Activated CD8-positive, alpha-beta T cell treated with anti-CD3 and anti-CD28 coated beads, Interleukin-2, amount 10 ng/mL, durations not matched to agents 7 days and 5 days (primary cell): ENCODE measurements at regions not wholly inside any gene's neighbourhood (a gene's known extent, or its start where the extent isn't known, plus 50 kb on each side); places are given as distances from the start of the nearest gene placed in this dataset.

ENCODE experiments used
- ATAC-seq: fragments of 150-1000 bp; cut with Tn5 transposase; one replicate; pipeline ENCODE4 v1.10.0; 2021; ENCODE audit warnings: moderate library complexity
- CTCF ChIA-PET: fragments of 350-600 bp; sonication (Branson Sonifier 250); formaldehyde crosslinking; loops from one replicate; lab custom pipeline; 2021; ENCODE audit warnings: antibody characterized with exemption; lab: Charles Lee
- POLR2A ChIA-PET: fragments of 350-600 bp; sonication (Branson Sonifier 250); formaldehyde crosslinking; loops from one replicate; lab custom pipeline; 2021; ENCODE audit warnings: antibody characterized with exemption; lab: Charles Lee
- DNase-seq: peaks from one replicate; pipeline ENCODE4 v3.0.0-alpha.2; 2020
- H3K27ac Mint-ChIP-seq: one replicate; pipeline ENCODE4 v1.8.0; 2021; ENCODE audit warnings: mild to moderate bottlenecking, mixed read lengths
- H3K27me3 Mint-ChIP-seq: one replicate; pipeline ENCODE4 v1.8.0; 2021; ENCODE audit warnings: low read depth, mixed read lengths
- H3K36me3 Mint-ChIP-seq: one replicate; pipeline ENCODE4 v1.8.0; 2021; ENCODE audit warnings: low read depth, mixed read lengths
- H3K4me1 Mint-ChIP-seq: one replicate; pipeline ENCODE4 v1.8.0; 2021; ENCODE audit warnings: low read depth, mixed read lengths
- H3K4me3 Mint-ChIP-seq: one replicate; pipeline ENCODE4 v1.8.0; 2021; ENCODE audit warnings: mild to moderate bottlenecking, mixed read lengths
- H3K9me3 Mint-ChIP-seq: one replicate; pipeline ENCODE4 v1.8.0; 2022; ENCODE audit warnings: mixed read lengths; ENCODE audit not compliant: insufficient read depth

DNA sequence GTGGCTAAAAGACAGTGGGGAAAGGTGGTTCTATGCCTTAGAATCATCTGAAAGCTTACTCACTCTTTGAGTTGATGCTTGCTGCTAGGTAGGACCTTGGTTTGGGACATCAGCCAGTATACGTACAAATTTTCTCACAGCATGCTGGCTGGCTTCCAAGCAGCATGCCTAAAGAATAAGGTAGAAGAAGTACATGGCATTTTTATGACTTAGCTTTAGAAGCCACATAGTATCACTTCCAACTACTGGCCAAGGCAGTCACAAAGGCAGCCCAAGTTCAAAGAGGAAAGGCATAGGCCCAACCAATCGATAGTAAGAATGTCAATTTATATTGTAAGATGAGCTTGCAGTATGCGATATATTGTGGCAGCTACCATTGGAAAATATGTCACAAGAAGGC, 284.2 kb upstream of the CAND1 start:
- Mint-ChIP-seq H3K36me3 (no peaks in the 10 kb centered on the region), H3K27ac (no peak overlapping the region), H3K4me1 (no peaks in the 10 kb centered on the region), H3K9me3 (no peaks in the 10 kb centered on the region), H3K27me3 (peaks cover 6% of the 10 kb centered on the region), H3K4me3 (no peak overlapping the region)
- CTCF ChIA-PET: no interaction called here
- no peak for DNase-seq
- POLR2A ChIA-PET: no interaction called here
- ATAC-seq: no peak

DNA sequence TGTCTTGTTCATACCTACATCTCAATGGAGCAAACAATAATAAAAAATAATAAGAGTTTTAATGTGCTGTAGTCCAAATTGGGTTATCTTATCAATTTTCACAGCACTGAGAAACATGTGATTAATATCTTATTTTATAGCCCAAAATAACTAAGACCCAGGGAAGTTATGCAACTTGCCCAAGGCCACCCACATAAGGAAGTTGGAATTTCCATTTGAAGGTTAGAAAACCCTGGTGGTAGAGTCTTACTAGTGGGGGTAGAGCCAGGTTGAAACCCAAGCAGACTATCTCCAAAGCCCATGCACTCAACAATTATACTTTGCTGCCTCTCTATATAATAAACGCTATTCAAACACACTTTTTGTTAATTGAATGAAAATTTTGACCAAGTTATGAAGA, 270.0 kb upstream of the CAND1 start:
- DNase-seq (no peak), ATAC-seq (no peak)
- no peaks in the 10 kb centered on the region for H3K4me1 Mint-ChIP-seq
- H3K4me3 Mint-ChIP-seq: no peak overlapping the region
- ChIA-PET POLR2A (no interaction called here), CTCF (no interaction called here)
- H3K9me3 Mint-ChIP-seq: no peaks in the 10 kb centered on the region
- H3K27me3 Mint-ChIP-seq: peaks cover 13% of the 10 kb centered on the region
- no peaks in the 10 kb centered on the region for H3K36me3 Mint-ChIP-seq
- H3K27ac Mint-ChIP-seq: no peak overlapping the region

DNA sequence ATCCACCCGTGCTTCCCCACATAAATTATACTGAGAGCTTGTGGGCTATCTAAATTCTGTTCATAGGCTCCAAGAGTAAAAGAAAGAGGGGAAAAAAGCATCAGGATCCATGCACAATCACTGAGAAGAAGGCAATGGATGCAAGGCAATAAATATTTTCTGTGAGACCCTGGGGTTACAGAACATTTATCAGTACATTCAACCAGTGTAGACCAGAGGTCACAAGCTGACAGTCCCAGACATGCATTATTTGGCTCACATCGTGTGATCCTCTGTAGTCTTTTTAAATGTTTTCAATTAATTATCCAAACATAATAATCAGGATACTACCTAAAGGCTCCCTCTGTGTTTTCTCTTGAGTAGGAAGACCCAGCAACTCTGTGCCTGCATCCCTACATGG, 267.9 kb upstream of the CAND1 start:
- Mint-ChIP-seq H3K4me3 (no peak overlapping the region), H3K9me3 (no peaks in the 10 kb centered on the region), H3K27me3 (peaks cover 13% of the 10 kb centered on the region), H3K36me3 (no peaks in the 10 kb centered on the region), H3K4me1 (no peaks in the 10 kb centered on the region), H3K27ac (no peak overlapping the region)
- DNase-seq (no peak), ATAC-seq (no peak)
- CTCF ChIA-PET: no interaction called here
- POLR2A ChIA-PET: no interaction called here

DNA sequence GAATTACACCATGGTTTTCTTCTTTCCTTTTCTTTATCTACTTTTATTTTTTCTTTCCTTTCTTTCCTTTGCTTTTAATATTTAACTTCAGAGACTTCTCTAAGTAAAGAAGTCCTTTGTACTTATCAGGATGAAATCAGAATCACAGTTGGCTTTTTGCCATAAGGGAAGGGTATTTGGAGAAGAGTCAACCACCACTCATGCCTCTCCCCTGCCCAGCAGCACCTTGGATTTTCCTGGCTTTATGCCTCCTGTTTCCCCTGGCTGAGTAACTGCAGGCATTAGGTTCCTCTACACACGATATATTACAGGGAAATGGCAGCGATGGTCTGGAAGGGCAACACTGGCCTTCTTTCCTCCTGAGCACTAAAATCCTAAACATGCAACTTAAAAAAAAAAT, 266.4 kb upstream of the CAND1 start:
- ATAC-seq: no peak
- peaks cover 13% of the 10 kb centered on the region for H3K27me3 Mint-ChIP-seq
- H3K4me3 Mint-ChIP-seq: no peak overlapping the region
- CTCF ChIA-PET: no interaction called here
- no peaks in the 10 kb centered on the region for H3K36me3 Mint-ChIP-seq
- H3K27ac Mint-ChIP-seq: no peak overlapping the region
- H3K4me1 Mint-ChIP-seq: no peaks in the 10 kb centered on the region
- H3K9me3 Mint-ChIP-seq: no peaks in the 10 kb centered on the region
- POLR2A ChIA-PET: no interaction called here
- DNase-seq: no peak

DNA sequence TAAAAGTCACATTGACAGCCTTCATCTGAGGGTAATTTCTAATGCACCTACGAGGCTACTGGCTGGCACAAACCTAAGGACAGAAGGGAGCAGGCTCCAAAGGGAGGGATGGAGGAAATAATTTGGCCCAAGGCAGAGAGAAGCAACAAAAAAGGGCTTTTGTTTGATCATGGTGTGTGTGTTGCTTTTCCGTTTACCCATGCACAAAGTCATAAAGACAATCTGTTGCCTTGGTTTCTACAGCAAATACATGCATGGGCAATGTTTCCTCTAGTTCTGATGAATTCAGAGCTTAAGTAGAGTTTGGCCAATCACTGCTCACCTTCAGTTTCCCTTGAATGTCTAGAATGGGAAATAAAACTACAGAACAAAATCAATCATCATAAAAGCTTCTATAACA, 262.5 kb upstream of the CAND1 start:
- Mint-ChIP-seq H3K9me3 (no peaks in the 10 kb centered on the region), H3K27ac (no peak overlapping the region), H3K4me1 (no peaks in the 10 kb centered on the region), H3K27me3 (peaks cover 2% of the 10 kb centered on the region), H3K4me3 (no peak overlapping the region), H3K36me3 (no peaks in the 10 kb centered on the region)
- ChIA-PET CTCF (no interaction called here), POLR2A (no interaction called here)
- no peak for DNase-seq
- ATAC-seq: no peak

DNA sequence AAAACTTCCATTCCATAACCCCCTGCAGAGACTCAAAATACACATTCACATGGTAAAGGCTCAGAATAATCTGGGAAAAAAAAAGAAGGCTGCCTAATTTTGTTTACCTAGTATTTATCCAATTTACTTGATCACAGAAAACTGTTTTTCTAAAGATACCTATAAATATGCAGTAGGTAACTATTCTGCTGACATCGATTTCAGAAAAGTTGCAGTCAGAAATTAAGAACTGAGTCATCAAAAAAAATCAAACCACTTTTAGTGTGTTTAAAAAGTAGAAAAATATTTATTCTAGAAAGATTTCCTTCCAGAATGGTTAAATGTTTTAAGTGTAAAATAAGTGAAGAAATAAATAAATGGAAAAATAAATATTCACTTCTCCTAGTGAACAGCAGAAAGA, 254.5 kb upstream of the CAND1 start:
- no peaks in the 10 kb centered on the region for H3K4me1 Mint-ChIP-seq

DNA sequence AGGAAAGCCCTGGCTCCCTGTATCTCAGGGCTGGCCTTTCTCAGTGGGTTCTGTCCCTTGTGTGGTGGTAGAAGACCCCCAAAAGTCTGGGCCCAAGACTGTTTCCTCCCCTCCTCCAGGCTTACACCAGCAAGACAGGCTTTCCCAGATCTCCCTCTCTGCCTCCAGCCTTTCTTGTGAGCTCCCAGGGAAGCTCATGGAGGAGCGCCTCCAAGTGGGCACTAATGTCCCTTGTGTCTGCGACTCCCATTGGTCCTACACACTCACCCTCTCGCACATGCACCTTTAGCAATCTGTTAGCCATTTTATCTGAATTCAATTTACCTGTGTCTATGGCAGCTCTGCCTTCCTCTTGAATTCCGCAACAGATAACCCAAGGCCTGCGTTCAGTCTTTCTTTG, 251.1 kb upstream of the CAND1 start:
- ATAC-seq (no peak), DNase-seq (no peak)
- H3K27me3 Mint-ChIP-seq: no peaks in the 10 kb centered on the region
- ChIA-PET POLR2A (no interaction called here), CTCF (no interaction called here)
- H3K36me3 Mint-ChIP-seq: no peaks in the 10 kb centered on the region
- no peaks in the 10 kb centered on the region for H3K9me3 Mint-ChIP-seq
- H3K4me3 Mint-ChIP-seq: no peak overlapping the region
- H3K4me1 Mint-ChIP-seq: no peaks in the 10 kb centered on the region
- H3K27ac Mint-ChIP-seq: no peak overlapping the region

More for the DNA sequence above, 254.5 kb upstream of the CAND1 start:
- H3K36me3 Mint-ChIP-seq: no peaks in the 10 kb centered on the region
- ATAC-seq: no peak
- ChIA-PET POLR2A (no interaction called here), CTCF (no interaction called here)
- no peak for DNase-seq
- H3K9me3 Mint-ChIP-seq: no peaks in the 10 kb centered on the region
- no peak overlapping the region for H3K27ac Mint-ChIP-seq
- H3K27me3 Mint-ChIP-seq: no peaks in the 10 kb centered on the region
- H3K4me3 Mint-ChIP-seq: no peak overlapping the region

DNA sequence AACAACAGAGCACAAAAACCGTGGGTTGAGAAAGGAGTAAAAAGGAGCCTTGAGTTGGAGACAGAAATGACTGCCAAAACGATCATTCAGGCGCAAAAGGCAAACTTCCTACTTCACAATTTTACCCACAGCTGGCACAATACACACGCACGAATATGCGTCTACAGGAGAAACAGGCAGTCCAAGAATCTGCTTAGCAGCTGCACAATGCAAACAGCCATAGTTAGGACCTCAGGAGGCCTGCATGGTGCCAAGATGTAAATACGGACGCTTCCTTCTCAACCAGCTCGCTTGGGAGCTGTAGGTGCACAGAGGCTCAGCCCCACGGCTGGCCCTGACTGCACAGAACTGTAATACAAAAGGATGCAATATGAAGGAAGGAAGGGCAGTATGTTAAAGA, 250.1 kb upstream of the CAND1 start:
- no peaks in the 10 kb centered on the region for H3K4me1 Mint-ChIP-seq
- CTCF ChIA-PET: no interaction called here
- DNase-seq (no peak), ATAC-seq (no peak)
- H3K27ac Mint-ChIP-seq: no peak overlapping the region
- H3K36me3 Mint-ChIP-seq: no peaks in the 10 kb centered on the region
- no peaks in the 10 kb centered on the region for H3K9me3 Mint-ChIP-seq
- POLR2A ChIA-PET: interaction anchor here (0.7 kb wide), 1 partner anchor 132 kb away, joined by 3 read pairs; no protein-coding TSS in a partner anchor
- no peak overlapping the region for H3K4me3 Mint-ChIP-seq
- H3K27me3 Mint-ChIP-seq: no peaks in the 10 kb centered on the region

DNA sequence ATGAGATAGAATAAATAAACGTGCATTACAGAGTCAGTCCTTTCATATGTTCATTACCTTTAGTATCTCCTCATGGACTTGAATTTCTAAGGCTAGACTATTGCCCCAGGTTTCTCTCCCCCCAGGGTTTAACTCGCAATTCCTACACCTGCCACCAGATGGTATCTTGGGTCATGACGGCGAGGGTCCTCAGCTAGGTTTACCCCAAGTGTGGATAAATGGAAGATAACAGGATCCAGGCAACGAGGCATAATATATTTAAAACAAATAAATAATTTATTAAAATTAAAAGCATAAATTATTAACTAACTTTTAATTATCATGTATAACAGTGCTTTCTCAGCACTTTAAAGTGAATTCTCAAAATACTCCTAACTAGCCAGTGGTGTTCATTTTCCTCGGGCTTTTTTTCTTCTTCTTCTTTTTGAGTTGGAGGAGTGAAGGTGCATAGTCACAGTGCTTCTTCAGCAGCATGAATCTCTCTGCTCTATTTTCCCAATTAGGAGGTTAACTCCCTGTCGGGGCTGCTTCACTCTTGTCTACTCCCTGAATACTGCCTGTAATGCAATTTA, 243.5 kb upstream of the CAND1 start:
- Mint-ChIP-seq H3K9me3 (no peaks in the 10 kb centered on the region), H3K4me3 (no peak overlapping the region), H3K36me3 (no peaks in the 10 kb centered on the region), H3K4me1 (no peaks in the 10 kb centered on the region), H3K27ac (no peak overlapping the region), H3K27me3 (peaks cover 2% of the 10 kb centered on the region)
- ATAC-seq (peak; percentile 72), DNase-seq (peak; percentile 55)
- ChIA-PET POLR2A (no interaction called here), CTCF (interaction anchor here (0.7 to 2.5 kb wide), 9 partner anchors 9 to 217 kb away, joined by 3 to 6 read pairs (median 3); no protein-coding TSS in a partner anchor)

DNA sequence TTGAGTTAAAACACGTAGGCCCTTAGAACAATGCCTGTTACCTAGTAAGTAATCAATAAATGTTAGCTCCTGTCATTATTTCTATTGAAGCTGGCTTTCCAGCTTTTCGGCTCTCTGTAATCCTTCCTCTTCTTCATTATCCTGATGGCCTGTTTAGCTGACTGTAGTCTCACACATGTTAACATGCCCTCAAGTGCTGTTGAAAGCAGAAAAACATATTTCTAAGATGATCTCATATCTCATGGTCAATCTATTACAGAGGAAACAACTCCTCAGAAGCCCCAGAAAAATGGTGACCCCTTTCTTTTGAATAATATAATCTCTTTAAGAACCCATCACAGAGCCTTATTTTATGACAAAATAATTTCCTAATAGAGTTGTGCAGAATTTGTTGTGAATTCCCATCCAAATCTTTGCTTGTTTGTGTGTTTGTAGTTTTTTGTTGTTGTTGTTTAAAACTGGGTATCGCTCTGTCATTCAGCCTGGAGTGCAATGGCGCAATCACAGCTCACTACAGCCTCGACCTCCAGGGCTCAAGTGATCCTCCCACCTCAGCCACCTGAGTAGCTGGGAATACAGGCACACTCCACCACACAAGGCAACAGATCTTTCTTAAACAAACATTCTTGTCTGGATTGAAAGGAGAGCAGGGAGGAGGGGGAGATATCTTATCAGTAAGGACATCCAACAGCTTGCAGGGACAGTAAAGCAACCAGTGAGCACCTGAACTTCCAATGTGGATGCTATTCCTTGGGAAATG, 242.5 kb upstream of the CAND1 start:
- POLR2A ChIA-PET: no interaction called here
- CTCF ChIA-PET: interaction anchor here (0.9 to 2.5 kb wide), 5 partner anchors 8 to 135 kb away, joined by 3 to 6 read pairs (median 3); no protein-coding TSS in a partner anchor
- peaks cover 7% of the 10 kb centered on the region for H3K27me3 Mint-ChIP-seq
- no peak for ATAC-seq
- no peaks in the 10 kb centered on the region for H3K9me3 Mint-ChIP-seq
- no peak overlapping the region for H3K4me3 Mint-ChIP-seq
- H3K4me1 Mint-ChIP-seq: no peaks in the 10 kb centered on the region
- DNase-seq: no peak
- H3K27ac Mint-ChIP-seq: no peak overlapping the region
- no peaks in the 10 kb centered on the region for H3K36me3 Mint-ChIP-seq

DNA sequence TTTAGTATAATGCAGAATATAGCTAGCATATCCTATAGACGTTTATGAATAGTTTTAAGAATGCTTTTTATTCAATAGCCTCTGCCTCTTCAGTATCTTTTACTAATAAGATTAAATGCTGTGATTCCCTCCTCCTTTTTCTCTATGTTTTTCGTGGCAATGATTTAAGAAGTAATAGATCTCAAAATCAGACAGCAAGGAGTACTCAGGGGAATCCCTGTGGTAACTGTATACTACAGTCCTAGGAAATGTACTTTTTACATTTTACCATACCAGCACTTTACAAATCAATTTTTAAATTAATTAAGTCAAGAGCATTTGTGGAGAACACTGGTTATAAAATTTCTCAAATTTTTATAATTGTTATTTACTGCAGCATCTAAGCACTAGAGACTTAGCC, 240.6 kb upstream of the CAND1 start:
- DNase-seq: no peak
- Mint-ChIP-seq H3K9me3 (no peaks in the 10 kb centered on the region), H3K27me3 (peaks cover 11% of the 10 kb centered on the region), H3K4me1 (no peaks in the 10 kb centered on the region), H3K36me3 (no peaks in the 10 kb centered on the region), H3K4me3 (no peak overlapping the region), H3K27ac (no peak overlapping the region)
- CTCF ChIA-PET: no interaction called here
- ATAC-seq: no peak
- POLR2A ChIA-PET: no interaction called here

DNA sequence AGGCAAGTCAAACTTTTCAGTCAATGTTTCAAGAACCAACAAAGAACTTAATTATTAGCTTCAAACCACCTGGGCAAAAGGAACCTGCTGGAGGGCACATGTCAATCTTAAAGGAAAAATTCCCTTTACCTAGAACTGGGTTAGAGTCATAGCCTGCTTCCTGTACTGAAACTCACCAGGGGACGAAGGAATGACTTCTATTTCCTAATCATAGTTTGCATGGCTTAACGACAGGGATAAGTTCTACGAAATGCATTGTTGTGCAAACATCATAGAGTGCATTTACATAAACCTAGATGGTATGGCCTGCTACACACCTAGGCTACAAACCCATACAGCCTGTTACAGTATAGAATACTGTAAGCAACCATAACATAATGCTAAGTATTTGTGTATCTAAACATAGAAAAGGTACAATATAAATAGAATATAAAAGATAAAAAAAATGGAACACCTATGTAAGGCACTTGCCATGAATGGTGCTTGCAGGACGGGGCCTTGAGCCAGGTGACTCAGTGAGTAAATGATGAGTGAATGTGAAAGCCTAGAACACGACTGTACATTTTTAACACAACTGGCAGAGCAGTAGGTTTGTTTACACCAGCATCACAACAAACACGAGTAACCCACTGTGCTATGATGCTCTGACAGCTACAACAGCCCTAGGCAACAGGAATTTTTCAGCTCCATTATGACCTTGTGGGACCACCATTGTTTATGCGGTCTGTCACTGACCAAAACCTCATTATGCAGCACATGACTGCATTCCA, 234.9 kb upstream of the CAND1 start:
- ChIA-PET POLR2A (no interaction called here), CTCF (interaction anchor here (1.4 kb wide), 1 partner anchor 8 kb away, joined by 6 read pairs; no protein-coding TSS in a partner anchor)
- H3K27me3 Mint-ChIP-seq: peaks cover 8% of the 10 kb centered on the region
- ATAC-seq: no peak
- H3K4me3 Mint-ChIP-seq: no peak overlapping the region
- no peaks in the 10 kb centered on the region for H3K4me1 Mint-ChIP-seq
- H3K27ac Mint-ChIP-seq: no peak overlapping the region
- no peaks in the 10 kb centered on the region for H3K9me3 Mint-ChIP-seq
- no peak for DNase-seq
- H3K36me3 Mint-ChIP-seq: no peaks in the 10 kb centered on the region
